Stimulated activated CD4-positive, alpha-beta T cell treated with anti-CD3 and anti-CD28 coated beads, Interleukin-12 subunit alpha, Interleukin-12 subunit beta, amount 100 ng/mL, for 4 hours (primary cell): ENCODE measurements at regions not wholly inside any gene's neighbourhood (a gene's known extent, or its start where the extent isn't known, plus 50 kb on each side); places are given as distances from the start of the nearest gene placed in this dataset.

Source experiments
- DNase-seq: peaks from one replicate; pipeline ENCODE4 v3.0.0-alpha.2; 2020

GRCh38 chr9:36728651-36729520 lies 156.2 kb downstream of the MELK start:
- peak; percentile 60 for DNase-seq

- no peak for DNase-seq
Measured at GRCh38 chr9:36729906-36730305, 157.2 kb downstream of the MELK start.

GRCh38 chr9:36730414-36730813 lies 157.7 kb downstream of the MELK start:
- DNase-seq: no peak

GRCh38 chr9:36731068-36731956 lies 158.6 kb downstream of the MELK start:
- DNase-seq: no peak

- DNase-seq: no peak
Measured at GRCh38 chr9:36734737-36735136, 162.0 kb downstream of the MELK start.

GRCh38 chr9:36736648-36737047 lies 164.0 kb downstream of the MELK start:
- no peak for DNase-seq

GRCh38 chr9:36738318-36738976 lies 165.8 kb downstream of the MELK start:
- no peak for DNase-seq

GRCh38 chr9:36739373-36740116 lies 166.8 kb downstream of the MELK start:
- DNase-seq: no peak

- DNase-seq: no peak
Measured at GRCh38 chr9:36742264-36742663, 169.6 kb downstream of the MELK start.

- DNase-seq: no peak
Measured at GRCh38 chr9:36744678-36745077, 172.0 kb downstream of the MELK start.

- DNase-seq: no peak
Measured at GRCh38 chr9:36745977-36746376, 173.3 kb downstream of the MELK start.

- no peak for DNase-seq
Measured at GRCh38 chr9:36746415-36746814, 173.7 kb downstream of the MELK start.

GRCh38 chr9:36748322-36748899 lies 175.7 kb downstream of the MELK start:
- DNase-seq: no peak

- DNase-seq: no peak
Measured at GRCh38 chr9:36749461-36749860, 176.8 kb downstream of the MELK start.

- no peak for DNase-seq
Measured at GRCh38 chr9:36750630-36751029, 177.9 kb downstream of the MELK start.

- DNase-seq: no peak
Measured at GRCh38 chr9:36755019-36755418, 182.3 kb downstream of the MELK start.

GRCh38 chr9:36759141-36759540 lies 186.4 kb downstream of the MELK start:
- DNase-seq: no peak

GRCh38 chr9:36759976-36760375 lies 187.3 kb downstream of the MELK start:
- no peak for DNase-seq

GRCh38 chr9:36760667-36761420 lies 188.1 kb downstream of the MELK start:
- no peak for DNase-seq

GRCh38 chr9:36762958-36763357 lies 190.3 kb downstream of the MELK start:
- DNase-seq: no peak

GRCh38 chr9:36763778-36764177 lies 191.1 kb downstream of the MELK start:
- DNase-seq: no peak
